HCT116 (cell line): ENCODE measurements at regions not wholly inside any gene's neighbourhood (a gene's known extent, or its start where the extent isn't known, plus 50 kb on each side); places are given as distances from the start of the nearest gene placed in this dataset.

ENCODE experiments used
- ATAC-seq: fragments of 200-7000 bp; cut with Tn5 transposase; 2 replicates; pipeline ENCODE4 v1.9.1; 2020; ENCODE audit warnings: mild to moderate bottlenecking, moderate library complexity
- BruUV-seq: library from RNA; stranded (reverse); fragments of 400-500 nt; replicated peaks from 2 replicates; lab custom pipeline; 2021; lab: Mats Ljungman, UMichigan
- CTCF ChIA-PET: fragments of 300-600 bp; sonication (Branson Sonifier 250); formaldehyde crosslinking; loops from one replicate; lab custom pipeline; 2021; ENCODE audit warnings: antibody characterized with exemption; lab: Charles Lee
- POLR2A ChIA-PET: fragments of 300-600, 350-600 bp; sonication (Branson Sonifier 250); formaldehyde crosslinking; loops from one replicate; lab custom pipeline; 2021; ENCODE audit warnings: antibody characterized with exemption; lab: Charles Lee
- RAD21 ChIA-PET, 2 experiments: fragments of 300-600 bp; sonication (Branson Sonifier 250); formaldehyde crosslinking; loops; one replicate each; lab custom pipeline; 2023; ENCODE audit warnings: low total read pairs in 2 of 2; ENCODE audit not compliant: uncharacterized antibody in 2 of 2, unreplicated experiment in 2 of 2, low non-redundant PET in 1 of 2; lab: Charles Lee
- DNase-seq: peaks from one replicate; pipeline ENCODE4 v3.0.0-alpha.2; 2010; ENCODE audit warnings: low read depth, low spot score
- H2AFZ ChIP-seq: fragments of 200-600 bp; shearing (Covaris generic), sonication (generic); 2 replicates; pipeline ENCODE4 v1.6.1; 2017; ENCODE audit warnings: low read depth, mixed run types, mixed read lengths, antibody characterized with exemption, low read length; ENCODE audit not compliant: poor library complexity, severe bottlenecking
- H3K27ac ChIP-seq: 2 replicates; pipeline ENCODE4 v1.5.1; 2012; ENCODE audit warnings: low read depth, low read length
- H3K27me3 ChIP-seq: fragments of 200-600 bp; sonication (generic); 2 replicates; pipeline ENCODE4 v1.6.1; 2016; ENCODE audit warnings: mixed run types, low read length, mixed read lengths; ENCODE audit not compliant: insufficient read depth
- H3K36me3 ChIP-seq, 2 experiments: fragments of 200-500 bp in 1 of 2; fragments of 200-600 bp in 1 of 2; sonication (Bioruptor generic) in 1 of 2; sonication (generic) in 1 of 2; 2 replicates each; pipeline versions ENCODE4 v1.5.1 to v1.6.1; 2014 to 2016; ENCODE audit warnings: low read length in 2 of 2, inconsistent platforms in 1 of 2, mixed read lengths in 1 of 2, mixed run types in 1 of 2; ENCODE audit not compliant: insufficient read depth in 2 of 2, control insufficient read depth in 1 of 2
- H3K4me1 ChIP-seq, 2 experiments: fragments of 200-600 bp in 1 of 2; sonication (generic) in 1 of 2; 2 replicates each; pipeline versions ENCODE4 v1.5.1 to v1.6.1; 2012 to 2017; ENCODE audit warnings: low read length in 2 of 2, inconsistent platforms in 1 of 2, mild to moderate bottlenecking in 1 of 2, mixed read lengths in 1 of 2, mixed run types in 1 of 2, moderate library complexity in 1 of 2; ENCODE audit not compliant: insufficient read depth in 2 of 2, control insufficient read depth in 1 of 2
- H3K4me2 ChIP-seq: fragments of 200-600 bp; sonication (generic); 2 replicates; pipeline ENCODE4 v1.6.1; 2017; ENCODE audit warnings: mixed run types, low read length, mixed read lengths
- H3K4me3 ChIP-seq, 2 experiments: fragments of 200-600 bp in 1 of 2; sonication (generic) in 1 of 2; replicated peaks in 1 of 2; 2 replicates each; pipeline ENCODE4 v1.5.1; 2011 to 2016; ENCODE audit warnings: low read length in 2 of 2, control low read depth in 1 of 2, low read depth in 1 of 2, mild to moderate bottlenecking in 1 of 2, mixed read lengths in 1 of 2, mixed run types in 1 of 2
- H3K79me2 ChIP-seq: fragments of 200-600 bp; sonication (generic); 2 replicates; pipeline ENCODE4 v1.6.1; 2017; ENCODE audit warnings: mild to moderate bottlenecking, mixed run types, low read length, moderate library complexity, mixed read lengths; ENCODE audit not compliant: insufficient read depth
- H3K9ac ChIP-seq: fragments of 200-600 bp; sonication (generic); 2 replicates; pipeline ENCODE4 v1.6.1; 2016; ENCODE audit warnings: low read length, mixed read lengths
- H3K9me2 ChIP-seq: fragments of 200-600 bp; sonication (generic), shearing (Covaris generic); 2 replicates; pipeline ENCODE4 v1.6.1; 2017; ENCODE audit warnings: mixed run types, mild to moderate bottlenecking, moderate library complexity; ENCODE audit not compliant: insufficient read depth
- H3K9me3 ChIP-seq, 2 experiments: fragments of 200-500 bp in 1 of 2; fragments of 200-600 bp in 1 of 2; sonication (Bioruptor generic) in 1 of 2; sonication (generic) in 1 of 2; 2 replicates each; pipeline ENCODE4 v1.6.1; 2014 to 2017; ENCODE audit warnings: low read length in 2 of 2, mixed read lengths in 2 of 2, inconsistent platforms in 1 of 2, low read depth in 1 of 2, mild to moderate bottlenecking in 1 of 2, mixed run types in 1 of 2, moderate library complexity in 1 of 2; ENCODE audit not compliant: control insufficient read depth in 1 of 2, insufficient read depth in 1 of 2
- H4K20me1 ChIP-seq: fragments of 200-600 bp; sonication (generic), shearing (Covaris generic); 2 replicates; pipeline ENCODE4 v1.6.1; 2017; ENCODE audit warnings: mixed run types, mild to moderate bottlenecking, moderate library complexity; ENCODE audit not compliant: insufficient read depth
- EGR1 ChIP-seq: IDR thresholded peaks from 2 replicates; pipeline ENCODE4 v1.6.1; 2012; ENCODE audit warnings: low read depth
- ELF1 ChIP-seq: IDR thresholded peaks from 2 replicates; pipeline ENCODE4 v1.6.1; 2012; ENCODE audit warnings: low read depth, borderline replicate concordance
- EZH2phosphoT487 ChIP-seq: fragments of 200-600 bp; IDR thresholded peaks from 2 replicates; pipeline ENCODE4 v1.6.1; 2018; ENCODE audit warnings: antibody characterized with exemption, borderline replicate concordance
- FOSL1 ChIP-seq: IDR thresholded peaks from 2 replicates; pipeline ENCODE4 v1.6.1; 2012; ENCODE audit warnings: low read depth
- JUND ChIP-seq: IDR thresholded peaks from 2 replicates; pipeline ENCODE4 v1.6.1; 2012
- POLR2A ChIP-seq: IDR thresholded peaks from 2 replicates; pipeline ENCODE4 v1.7.0; 2011; ENCODE audit warnings: borderline replicate concordance; ENCODE audit not compliant: insufficient read depth, insufficient read length; ENCODE audit errors: extremely low read depth
- POLR2AphosphoS5 ChIP-seq: IDR thresholded peaks from 2 replicates; pipeline ENCODE4 v1.6.1; 2011; ENCODE audit warnings: mild to moderate bottlenecking, low read depth, low read length, moderate library complexity
- RAD21 ChIP-seq: IDR thresholded peaks from 2 replicates; pipeline ENCODE4 v1.6.1; 2012; ENCODE audit warnings: low read depth, mild to moderate bottlenecking
- REST ChIP-seq: IDR thresholded peaks from 2 replicates; pipeline ENCODE4 v1.6.1; 2012; ENCODE audit warnings: low read depth
- SIN3A ChIP-seq: IDR thresholded peaks from 2 replicates; pipeline ENCODE4 v1.6.1; 2012; ENCODE audit warnings: low read depth
- SP1 ChIP-seq: IDR thresholded peaks from 2 replicates; pipeline ENCODE4 v1.6.1; 2012; ENCODE audit warnings: low read depth
- SRF ChIP-seq: IDR thresholded peaks from 2 replicates; pipeline ENCODE4 v1.6.1; 2012; ENCODE audit warnings: low read depth
- TCF7L2 ChIP-seq: IDR thresholded peaks from 2 replicates; pipeline ENCODE4 v1.7.0; 2011; ENCODE audit warnings: borderline replicate concordance, inconsistent platforms; ENCODE audit not compliant: insufficient read depth, insufficient read length; ENCODE audit errors: extremely low read depth
- YY1 ChIP-seq: IDR thresholded peaks from 2 replicates; pipeline ENCODE4 v1.6.1; 2011; ENCODE audit warnings: low read length, low read depth, moderate library complexity, mild to moderate bottlenecking; ENCODE audit not compliant: insufficient replicate concordance; ENCODE audit errors: extremely low read depth
- ZBTB33 ChIP-seq: IDR thresholded peaks from 2 replicates; pipeline ENCODE4 v1.6.1; 2011; ENCODE audit warnings: mild to moderate bottlenecking, low read length, moderate library complexity; ENCODE audit not compliant: insufficient replicate concordance; ENCODE audit errors: extremely low read depth
- ZFX ChIP-seq: fragments of 450-650 bp; IDR thresholded peaks from 2 replicates; pipeline ENCODE4 v1.6.1; 2017
- intact Hi-C: fragments of 100-400 bp; cut with micrococcal nuclease; formaldehyde crosslinking; loops from 2 replicates; pipeline ENCODE4 v1.10.0; 2022
- TF ChIP-seq, protein P1 (sequence below): IDR thresholded peaks from 2 replicates; pipeline ENCODE4 v1.6.1; 2012
- TF ChIP-seq, protein P2 (sequence below), 3 experiments: fragments of 200-600 bp in 1 of 3; sonication (generic) in 1 of 3; IDR thresholded peaks in 2 of 3; conservative IDR thresholded peaks in 1 of 3; 2 replicates each; pipeline ENCODE4 v1.5.1; 2012 to 2017; ENCODE audit warnings: low read depth in 2 of 3, low read length in 2 of 3, antibody characterized with exemption in 1 of 3, borderline replicate concordance in 1 of 3, control low read depth in 1 of 3, mild to moderate bottlenecking in 1 of 3, mixed read lengths in 1 of 3, mixed run types in 1 of 3, moderate library complexity in 1 of 3; ENCODE audit not compliant: insufficient read depth in 1 of 3
- TF ChIP-seq, protein P3 (sequence below): IDR thresholded peaks from 2 replicates; pipeline ENCODE4 v1.6.1; 2012

DNA sequence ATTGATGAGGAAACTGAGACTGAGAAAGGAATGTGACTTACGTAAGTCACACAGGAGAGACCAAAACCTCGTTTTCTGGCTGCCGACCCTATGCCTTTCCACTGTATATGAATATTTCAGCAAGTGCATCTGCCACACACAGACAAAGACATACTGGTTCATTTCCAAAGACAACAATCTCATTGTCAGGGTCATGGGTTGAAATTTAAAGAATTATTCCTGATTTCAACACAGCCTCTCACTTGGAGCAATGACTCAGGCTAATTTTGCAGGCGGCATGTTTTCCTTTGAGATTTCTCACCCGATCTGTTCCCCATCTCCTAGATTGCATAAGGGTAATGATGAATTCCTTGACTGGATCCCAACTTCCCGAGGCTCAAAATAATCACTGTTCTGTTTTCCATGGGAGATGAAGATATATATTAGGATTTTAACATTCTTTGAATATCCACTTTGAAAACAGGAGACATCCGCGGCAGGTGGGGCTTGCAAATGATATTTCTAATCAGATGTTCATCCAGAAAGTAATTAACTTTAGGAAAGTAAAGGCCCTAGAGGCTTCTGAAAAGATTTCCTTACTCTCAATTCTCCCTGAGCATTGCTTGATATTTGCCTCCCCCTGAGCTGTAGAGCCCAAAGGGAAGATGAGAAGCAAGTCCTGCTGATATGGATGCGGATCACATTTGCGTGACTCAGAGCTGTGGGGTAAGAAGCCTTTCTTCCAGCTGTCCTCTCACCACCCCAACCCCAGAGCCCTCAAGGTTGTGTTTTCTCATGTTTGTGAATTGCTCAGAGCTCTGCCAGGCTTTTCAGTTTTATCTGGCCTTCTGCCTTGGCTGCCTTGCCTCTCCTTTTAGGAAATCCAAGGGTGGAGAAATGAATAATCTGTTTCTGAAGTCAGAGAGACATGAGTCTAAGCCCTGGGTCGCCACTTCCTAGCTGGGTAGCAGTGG lies 361.1 kb upstream of the BOD1L1 start:
- Histone ChIP-seq H3K4me2 (no peak overlapping the region), H2AFZ (no peak overlapping the region), H3K4me3 (no peak overlapping the region), H3K27ac (no peak overlapping the region), H4K20me1 (no peaks in the 10 kb centered on the region), H3K27me3 (no peaks in the 10 kb centered on the region), H3K4me1 (no peaks in the 10 kb centered on the region), H3K9me2 (no peaks in the 10 kb centered on the region), H3K36me3 (no peaks in the 10 kb centered on the region), H3K9ac (no peak overlapping the region), H3K9me3 (peaks cover 3 to 15% of the 10 kb centered on the region in 2 experiments; a peak in 2 of 4 replicates), H3K79me2 (no peaks in the 10 kb centered on the region)
- DNase-seq (no peak), ATAC-seq (no peak)
- ChIA-PET CTCF (no interaction called here), RAD21 (no interaction called here), POLR2A (no interaction called here)
- TF ChIP-seq ELF1 (no peak), RAD21 (no peak), SP1 (no peak), POLR2A (no peak), POLR2AphosphoS5 (no peak), FOSL1 (no peak), ZFX (no peak), EZH2phosphoT487 (no peak), EGR1 (no peak), SIN3A (no peak), REST (no peak), SRF (no peak), JUND (no peak), TCF7L2 (no peak), YY1 (no peak), ZBTB33 (no peak)
- TF ChIP-seq, protein P1, sequence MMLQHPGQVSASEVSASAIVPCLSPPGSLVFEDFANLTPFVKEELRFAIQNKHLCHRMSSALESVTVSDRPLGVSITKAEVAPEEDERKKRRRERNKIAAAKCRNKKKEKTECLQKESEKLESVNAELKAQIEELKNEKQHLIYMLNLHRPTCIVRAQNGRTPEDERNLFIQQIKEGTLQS = no peak
- TF ChIP-seq, protein P2, sequence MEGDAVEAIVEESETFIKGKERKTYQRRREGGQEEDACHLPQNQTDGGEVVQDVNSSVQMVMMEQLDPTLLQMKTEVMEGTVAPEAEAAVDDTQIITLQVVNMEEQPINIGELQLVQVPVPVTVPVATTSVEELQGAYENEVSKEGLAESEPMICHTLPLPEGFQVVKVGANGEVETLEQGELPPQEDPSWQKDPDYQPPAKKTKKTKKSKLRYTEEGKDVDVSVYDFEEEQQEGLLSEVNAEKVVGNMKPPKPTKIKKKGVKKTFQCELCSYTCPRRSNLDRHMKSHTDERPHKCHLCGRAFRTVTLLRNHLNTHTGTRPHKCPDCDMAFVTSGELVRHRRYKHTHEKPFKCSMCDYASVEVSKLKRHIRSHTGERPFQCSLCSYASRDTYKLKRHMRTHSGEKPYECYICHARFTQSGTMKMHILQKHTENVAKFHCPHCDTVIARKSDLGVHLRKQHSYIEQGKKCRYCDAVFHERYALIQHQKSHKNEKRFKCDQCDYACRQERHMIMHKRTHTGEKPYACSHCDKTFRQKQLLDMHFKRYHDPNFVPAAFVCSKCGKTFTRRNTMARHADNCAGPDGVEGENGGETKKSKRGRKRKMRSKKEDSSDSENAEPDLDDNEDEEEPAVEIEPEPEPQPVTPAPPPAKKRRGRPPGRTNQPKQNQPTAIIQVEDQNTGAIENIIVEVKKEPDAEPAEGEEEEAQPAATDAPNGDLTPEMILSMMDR (IDR thresholded peaks at IDR 0.05 in 2 of 3, conservative IDR thresholded peaks at IDR 0.05 in 1 of 3; ENCODE audit: borderline replicate concordance in 1 of 3, insufficient read depth in 1 of 3, low read depth in 2 of 3, low read length in 2 of 3) = no peak
- TF ChIP-seq, protein P3, sequence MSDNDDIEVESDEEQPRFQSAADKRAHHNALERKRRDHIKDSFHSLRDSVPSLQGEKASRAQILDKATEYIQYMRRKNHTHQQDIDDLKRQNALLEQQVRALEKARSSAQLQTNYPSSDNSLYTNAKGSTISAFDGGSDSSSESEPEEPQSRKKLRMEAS = no peak
- no TSS peak for BruUV-seq
- intact Hi-C loops = no loop called here
